UCSD-AML1 (cell line): ENCODE measurements at regions not wholly inside any gene's neighbourhood (a gene's known extent, or its start where the extent isn't known, plus 50 kb on each side); places are given as distances from the start of the nearest gene placed in this dataset.

Experiments used
- DNase-seq: peaks from one replicate; lab custom pipeline; 2025; ENCODE audit not compliant: unreplicated experiment; lab: John Stamatoyannopoulos, UW

DNA sequence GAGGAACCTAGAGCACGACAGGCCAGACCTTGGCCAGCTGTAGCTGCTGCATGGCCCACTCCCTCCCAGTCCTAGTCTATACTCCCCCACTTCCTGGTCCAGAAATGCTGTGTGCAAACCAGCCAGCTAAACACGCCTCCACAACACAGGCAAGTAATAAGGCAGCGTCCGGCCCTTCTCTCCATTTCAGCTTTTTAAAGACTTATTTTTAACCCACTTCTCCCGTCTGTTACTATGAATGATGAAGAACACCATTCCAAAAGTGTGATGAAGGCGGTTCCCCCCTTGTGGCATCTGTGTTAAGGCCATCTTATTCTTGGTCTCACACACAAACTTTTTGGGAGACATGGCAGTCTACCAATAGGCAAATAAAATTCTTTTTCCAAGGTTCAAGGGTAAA, 164.1 kb upstream of the CHRNA7 start:
- DNase-seq, result no peak

GRCh38 chr15:31867536-31868442, 162.5 kb upstream of the CHRNA7 start:
- peak; percentile 52 for DNase-seq

DNA sequence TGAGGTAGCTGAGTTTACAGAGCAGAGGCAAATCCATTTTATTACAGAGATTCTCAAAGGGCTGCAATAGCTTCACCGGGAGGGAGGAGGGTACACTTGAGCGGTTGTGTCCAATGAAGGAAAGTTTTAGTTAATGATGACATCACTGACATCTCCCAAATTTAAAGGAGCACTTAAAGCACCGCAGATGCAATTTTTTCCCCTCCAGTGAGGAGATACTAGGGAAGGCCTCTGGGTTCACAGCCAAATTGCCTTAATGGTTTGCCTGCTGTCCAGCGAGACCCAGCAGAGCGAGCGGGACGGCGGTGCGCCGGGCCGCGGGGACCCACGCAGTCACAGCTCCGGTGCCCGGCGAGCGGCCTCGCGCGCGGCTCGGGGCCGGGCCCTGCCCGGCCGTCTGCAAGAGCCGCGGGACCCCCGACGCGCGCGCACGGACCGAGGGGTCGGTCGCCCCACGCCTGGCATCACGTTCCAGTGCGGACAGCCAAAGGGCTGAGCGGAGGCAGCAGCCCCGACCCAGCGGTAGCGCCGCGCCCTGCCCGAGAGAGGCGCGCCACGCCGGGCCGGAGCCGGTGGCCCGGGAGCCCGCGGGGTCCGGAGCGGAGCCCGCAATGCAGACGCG, 160.5 kb upstream of the CHRNA7 start:
- no peak for DNase-seq

GRCh38 chr15:31870328-31871165, 159.8 kb upstream of the CHRNA7 start, which contains the start of gene OTUD7A:
Gene OTUD7A (minus strand): TSS chr15:31870673.
- peak; percentile 81 for DNase-seq

DNA sequence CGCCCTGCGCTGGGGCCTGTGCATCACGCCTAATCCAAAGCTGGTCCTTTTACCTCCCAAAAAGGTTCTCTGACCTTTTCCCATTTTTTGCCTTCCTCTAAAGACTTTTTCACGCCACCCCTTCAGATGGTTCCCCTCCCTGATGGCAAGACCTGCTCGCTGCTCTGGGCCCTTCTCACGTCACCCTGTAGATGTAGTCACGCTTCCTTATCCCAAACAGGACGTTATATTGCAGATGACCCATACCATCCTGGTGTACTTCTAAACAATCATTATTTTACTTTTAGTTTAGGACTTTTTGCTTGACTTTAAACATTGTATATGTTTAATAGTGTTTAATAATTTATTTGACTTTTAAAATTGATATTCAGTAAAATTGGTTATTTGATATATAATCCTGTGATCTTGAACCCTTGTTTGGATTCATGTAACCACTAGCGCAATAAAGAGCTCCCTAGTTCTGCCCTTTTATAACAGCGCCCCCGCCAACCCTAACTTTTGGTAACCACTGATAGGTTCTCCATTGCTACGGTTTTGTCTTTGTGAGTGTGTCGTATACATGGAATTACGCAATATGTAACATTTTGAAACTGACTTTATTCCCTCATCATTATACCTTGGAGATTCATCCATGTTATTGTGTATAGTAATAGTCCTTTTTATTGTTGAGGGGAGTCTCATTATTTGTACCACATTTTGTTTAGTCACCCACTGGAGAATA, 159.0 kb upstream of the CHRNA7 start:
- DNase-seq, result no peak

- no peak for DNase-seq
Measured at GRCh38 chr15:31871887-31872281, 158.4 kb upstream of the CHRNA7 start.

DNA sequence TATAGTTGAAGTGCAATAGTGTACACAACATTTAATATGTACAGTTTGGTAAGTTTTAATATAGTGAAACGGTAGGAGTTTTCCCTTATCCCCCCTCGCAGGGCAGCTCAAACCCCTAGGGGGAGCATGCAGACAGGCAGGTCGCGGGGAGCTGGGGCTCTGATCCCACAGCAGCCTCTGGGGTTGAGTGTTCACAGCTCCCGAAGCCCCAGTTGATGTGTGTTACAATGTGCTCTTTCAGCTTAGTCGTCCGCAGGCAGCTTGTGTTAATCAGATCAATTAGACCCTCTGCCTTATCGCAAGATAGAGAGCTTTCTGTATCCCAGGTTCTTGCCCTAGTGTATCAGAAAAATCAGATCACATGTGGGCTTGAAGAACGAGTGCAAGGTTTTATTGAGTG, 143.1 kb upstream of the CHRNA7 start:
- no peak for DNase-seq

- no peak for DNase-seq
Measured at GRCh38 chr15:31892513-31892912, 137.8 kb upstream of the CHRNA7 start.

- DNase-seq, result no peak
Measured at GRCh38 chr15:31893780-31894179, 136.5 kb upstream of the CHRNA7 start.

GRCh38 chr15:31897746-31898145, 132.6 kb upstream of the CHRNA7 start:
- no peak for DNase-seq

DNA sequence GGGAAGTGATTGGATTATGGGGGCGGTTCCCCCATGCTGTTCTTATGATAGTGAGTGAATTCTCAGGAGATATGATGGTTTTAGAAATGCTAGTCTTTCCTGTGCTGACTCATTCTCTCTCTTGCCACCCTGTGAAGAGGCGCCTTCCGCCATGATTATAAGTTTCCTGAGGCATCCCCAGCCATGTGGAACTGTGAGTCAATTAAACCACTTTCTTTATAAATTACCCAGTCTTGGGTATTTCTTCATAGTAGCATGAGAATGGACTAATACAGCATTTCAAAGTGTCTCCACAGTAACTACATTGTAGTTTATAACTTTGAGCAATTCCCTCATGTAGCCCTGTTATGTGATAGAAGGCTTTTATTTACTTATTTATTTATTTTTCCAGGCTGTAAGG, 128.8 kb upstream of the CHRNA7 start:
- DNase-seq, result no peak

GRCh38 chr15:31905054-31905453, 125.3 kb upstream of the CHRNA7 start:
- no peak for DNase-seq

DNA sequence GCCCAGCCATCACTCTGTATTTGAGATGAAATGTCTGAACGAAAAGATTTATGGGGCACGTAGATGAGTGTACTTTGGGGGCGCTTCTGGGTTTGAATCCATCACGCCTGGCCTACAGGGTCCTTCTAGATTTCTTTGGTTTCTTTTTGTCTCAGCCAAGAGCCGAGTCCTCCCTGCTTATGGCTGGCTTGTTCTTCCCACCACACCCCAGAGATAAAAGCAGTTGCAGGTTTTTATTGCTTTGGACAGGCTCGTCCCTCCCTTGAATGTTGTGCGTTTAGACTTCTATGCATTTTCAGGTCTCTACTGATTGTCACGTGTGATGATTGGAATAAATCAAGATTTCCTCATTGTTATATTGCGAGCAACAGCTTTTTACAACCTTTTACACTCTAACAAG, 104.8 kb upstream of the CHRNA7 start:
- DNase-seq, result no peak

DNA sequence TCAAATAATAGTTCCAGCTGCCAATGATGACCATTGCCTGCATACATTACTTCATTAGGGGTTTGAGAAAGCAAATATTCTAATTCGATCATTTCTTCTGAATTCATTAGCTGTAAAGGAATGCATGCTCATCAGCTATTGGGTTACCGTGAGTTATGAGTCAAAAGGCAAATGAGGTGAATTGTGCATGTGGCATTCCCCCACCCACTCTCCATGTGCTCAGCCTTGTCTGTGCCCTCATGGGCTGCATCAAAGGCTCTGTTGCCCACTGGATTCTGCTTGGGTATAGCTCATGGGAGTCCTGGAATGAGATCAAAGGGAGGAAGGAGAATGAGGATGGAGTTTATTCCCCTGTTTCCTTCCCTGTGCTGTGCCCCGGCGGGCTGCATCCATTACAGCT, 99.3 kb upstream of the CHRNA7 start:
- DNase-seq, result no peak

DNA sequence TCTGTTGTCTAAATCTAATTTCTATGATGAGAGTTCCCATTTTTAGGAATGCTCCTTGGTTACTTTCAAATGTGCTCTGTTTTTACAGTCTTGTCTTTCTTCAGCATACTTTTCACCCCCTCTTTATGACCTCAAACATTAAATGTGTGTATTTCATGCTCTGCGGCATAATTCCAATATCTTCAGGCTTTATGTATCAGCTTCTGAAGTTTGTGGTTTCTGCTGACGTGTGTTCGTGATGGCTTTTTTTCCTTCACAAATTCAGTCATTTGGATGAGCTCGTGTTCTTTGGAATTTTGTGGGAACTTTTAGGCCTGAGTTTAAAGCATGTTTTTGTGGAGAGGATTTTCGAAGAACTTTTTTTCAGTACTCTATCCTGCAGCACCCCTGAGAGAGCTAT, 97.7 kb upstream of the CHRNA7 start:
- DNase-seq, result no peak

GRCh38 chr15:31934821-31935220, 95.5 kb upstream of the CHRNA7 start:
- DNase-seq, result no peak

DNA sequence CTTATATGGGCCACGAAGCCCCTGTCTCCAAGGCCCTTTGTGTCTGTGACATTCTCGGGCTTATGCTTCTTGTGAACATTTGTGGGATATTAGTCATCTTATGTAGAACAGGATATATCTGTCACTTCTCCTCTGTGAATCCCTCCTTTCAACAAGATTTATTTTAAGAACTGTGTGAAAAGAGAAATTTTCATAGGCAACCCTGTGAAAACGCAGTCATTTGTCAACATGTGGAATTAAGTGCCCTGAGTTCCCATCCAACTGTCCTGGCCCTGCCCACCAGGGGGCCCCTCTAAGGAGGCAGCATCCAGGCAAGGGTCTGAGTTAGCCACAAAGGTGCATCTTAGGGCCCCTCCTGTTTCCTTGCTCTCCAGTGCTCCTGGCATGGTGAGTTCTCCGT, 76.8 kb upstream of the CHRNA7 start:
- DNase-seq, result no peak

- no peak for DNase-seq
Measured at GRCh38 chr15:31954374-31955172, 75.7 kb upstream of the CHRNA7 start.

DNA sequence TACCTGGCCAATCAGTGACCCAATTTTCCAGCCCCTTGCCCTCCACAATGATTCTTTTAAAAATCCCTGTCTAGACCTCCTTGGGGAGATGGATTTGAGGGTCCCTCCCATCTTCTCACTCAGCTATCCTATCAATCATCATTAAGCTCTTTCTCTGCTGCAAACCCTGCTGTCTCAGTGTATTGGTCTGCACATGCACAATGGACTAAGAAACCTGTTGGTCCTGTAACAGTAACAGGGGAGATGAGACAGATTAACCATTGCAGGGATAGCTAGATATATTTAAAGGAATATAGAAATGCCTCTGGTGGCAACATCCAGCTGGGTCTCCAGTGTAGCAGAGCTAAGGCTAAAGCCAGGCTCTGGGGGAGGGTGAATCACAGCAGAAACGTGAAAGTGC, 74.6 kb upstream of the CHRNA7 start:
- DNase-seq, result no peak

DNA sequence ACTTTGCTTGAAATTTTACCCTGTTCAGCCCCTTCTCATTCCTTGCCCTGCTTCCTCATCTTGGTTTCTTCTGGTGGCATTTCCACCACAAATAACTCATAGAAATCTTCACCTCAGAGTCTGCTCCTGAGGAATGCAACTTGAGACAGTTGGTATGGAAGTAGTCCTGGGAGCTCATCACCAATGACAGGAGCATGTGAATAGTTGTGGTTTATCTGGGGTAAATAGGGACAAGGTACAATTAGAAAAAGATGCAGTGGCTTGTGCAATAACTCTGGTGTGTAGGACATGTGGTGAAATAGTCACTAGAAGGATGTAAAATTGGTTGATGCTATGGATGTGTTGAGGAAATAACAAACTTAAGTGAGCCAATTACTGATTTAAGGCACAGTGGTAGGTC, 72.7 kb upstream of the CHRNA7 start:
- DNase-seq, result no peak
